ENCODE measurements at regions not wholly inside any gene's neighbourhood (a gene's known extent, or its start where the extent isn't known, plus 50 kb on each side); places are given as distances from the start of the nearest gene placed in this dataset.
"Not testable (repeated sequence)": the region's sequence is repeated elsewhere in the genome, so short reads cannot be mapped to it uniquely, and the experiment has no call there.

GRCh38 chr10:77740396-77740795 lies 102.8 kb upstream of the KCNMA1 start:
- H3K27me3 ChIP-seq (ENCODE audit: low read depth); H3K4me1 ChIP-seq; H3K4me3 ChIP-seq; H3K9me3 ChIP-seq; in situ Hi-C loops (cut with MboI; ENCODE audit: low sequenced_read_pairs); DNase-seq (ENCODE audit: low spot score in 2 of 2); H3K36me3 ChIP-seq (replicated peaks): not testable (repeated sequence)

DNA sequence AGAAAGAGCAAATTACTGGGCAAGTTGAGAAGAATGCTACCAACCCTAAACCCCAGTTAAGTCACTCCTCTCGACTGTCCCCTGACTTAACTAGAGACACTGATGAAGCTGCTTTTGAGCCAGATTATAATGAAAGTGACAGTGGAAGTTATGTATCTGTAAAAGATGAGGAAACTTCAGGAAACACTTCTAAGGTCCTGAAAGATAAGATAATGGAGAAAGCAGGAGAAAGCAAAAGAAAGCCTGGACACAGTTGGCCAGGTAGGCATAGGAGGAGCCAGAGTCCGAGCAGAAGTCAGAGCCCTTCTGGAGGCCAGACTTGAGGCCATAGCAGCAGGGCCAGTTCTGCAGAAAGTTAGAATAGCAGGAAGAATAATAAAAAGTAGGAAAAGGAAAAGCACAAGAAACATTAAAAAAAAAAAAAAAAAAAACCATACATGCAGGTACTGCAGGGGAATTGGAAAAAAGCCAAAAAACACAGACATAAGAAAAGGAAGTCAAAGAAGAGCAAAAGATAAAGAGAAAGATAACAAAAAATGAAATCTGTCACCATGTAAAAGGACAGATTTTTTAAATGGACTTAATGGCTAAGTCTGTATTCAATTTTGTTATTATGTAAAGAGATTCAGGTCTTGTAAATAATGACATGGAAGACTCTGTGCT lies 101.0 kb upstream of the KCNMA1 start:
- Histone ChIP-seq H3K9me3 (no peaks in the 10 kb centered on the region), H3K4me1 (no peaks in the 10 kb centered on the region), H3K36me3 (replicated peaks) (no peaks in the 10 kb centered on the region), H3K4me3 (no peak overlapping the region), H3K27me3 (ENCODE audit: low read depth) (no peaks in the 10 kb centered on the region)
- in situ Hi-C loops (cut with MboI; ENCODE audit: low sequenced_read_pairs), result no loop called here
- no peak for DNase-seq (ENCODE audit: low spot score in 2 of 2)

- in situ Hi-C loops (cut with MboI; ENCODE audit: low sequenced_read_pairs), result no loop called here
- Histone ChIP-seq H3K9me3 (no peaks in the 10 kb centered on the region), H3K4me3 (no peak overlapping the region), H3K36me3 (replicated peaks) (no peaks in the 10 kb centered on the region), H3K27me3 (ENCODE audit: low read depth) (no peaks in the 10 kb centered on the region), H3K4me1 (no peaks in the 10 kb centered on the region)
- DNase-seq (ENCODE audit: low spot score in 2 of 2), result no peak
Observed at GRCh38 chr10:77737608-77738007, 100.0 kb upstream of the KCNMA1 start.

DNA sequence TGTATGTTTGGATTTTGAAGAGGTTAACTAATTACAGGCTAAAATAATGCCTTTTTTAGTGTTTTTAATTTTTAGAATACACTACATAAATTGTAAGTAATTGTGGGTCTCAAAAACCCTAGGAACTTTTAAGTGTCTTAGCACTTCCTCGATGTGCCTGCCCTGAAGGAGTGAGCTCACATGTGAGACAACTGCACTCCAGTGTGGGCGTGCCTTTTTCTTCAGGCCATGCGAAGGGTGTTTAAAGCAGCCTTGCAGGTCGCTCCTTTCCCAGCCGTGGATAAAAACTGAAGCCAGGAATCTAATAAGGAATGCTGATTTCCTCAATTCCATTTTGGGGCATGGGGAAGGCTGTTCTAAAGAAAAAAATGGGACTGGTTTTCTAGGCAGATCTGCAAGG lies 97.5 kb upstream of the KCNMA1 start:
- H3K27me3 ChIP-seq (ENCODE audit: low read depth); DNase-seq (ENCODE audit: low spot score in 2 of 2); in situ Hi-C loops (cut with MboI; ENCODE audit: low sequenced_read_pairs): not testable (repeated sequence)

GRCh38 chr10:77732213-77733003 lies 94.8 kb upstream of the KCNMA1 start:
- Histone ChIP-seq H3K27me3 (ENCODE audit: low read depth) (no peaks in the 10 kb centered on the region), H3K9me3 (no peaks in the 10 kb centered on the region), H3K36me3 (replicated peaks) (no peaks in the 10 kb centered on the region), H3K4me1 (no peaks in the 10 kb centered on the region), H3K4me3 (no peak overlapping the region)
- in situ Hi-C loops (cut with MboI; ENCODE audit: low sequenced_read_pairs), result no loop called here
- DNase-seq (ENCODE audit: low spot score in 2 of 2), result no peak

More for the DNA sequence above, 97.5 kb upstream of the KCNMA1 start:
- not testable (repeated sequence) for H3K4me1 ChIP-seq; H3K9me3 ChIP-seq; H3K36me3 ChIP-seq (replicated peaks); H3K4me3 ChIP-seq

GRCh38 chr10:77727481-77727880 lies 89.9 kb upstream of the KCNMA1 start:
- Histone ChIP-seq H3K4me1 (peaks cover 7% of the 10 kb centered on the region), H3K27me3 (ENCODE audit: low read depth) (no peaks in the 10 kb centered on the region), H3K36me3 (replicated peaks) (no peaks in the 10 kb centered on the region), H3K4me3 (no peak overlapping the region), H3K9me3 (no peaks in the 10 kb centered on the region)
- DNase-seq (ENCODE audit: low spot score in 2 of 2), result no peak
- in situ Hi-C loops (cut with MboI; ENCODE audit: low sequenced_read_pairs), result no loop called here

GRCh38 chr10:77726732-77727131 lies 89.1 kb upstream of the KCNMA1 start:
- Histone ChIP-seq H3K4me3 (no peak overlapping the region), H3K4me1 (peaks cover 7% of the 10 kb centered on the region), H3K9me3 (no peaks in the 10 kb centered on the region), H3K27me3 (ENCODE audit: low read depth) (no peaks in the 10 kb centered on the region), H3K36me3 (replicated peaks) (no peaks in the 10 kb centered on the region)
- DNase-seq (ENCODE audit: low spot score in 2 of 2), result no peak
- in situ Hi-C loops (cut with MboI; ENCODE audit: low sequenced_read_pairs), result no loop called here

GRCh38 chr10:77726301-77726700 lies 88.7 kb upstream of the KCNMA1 start:
- in situ Hi-C loops (cut with MboI; ENCODE audit: low sequenced_read_pairs), result no loop called here
- DNase-seq (ENCODE audit: low spot score in 2 of 2), result no peak
- H3K27me3 ChIP-seq (ENCODE audit: low read depth), result no peaks in the 10 kb centered on the region

DNA sequence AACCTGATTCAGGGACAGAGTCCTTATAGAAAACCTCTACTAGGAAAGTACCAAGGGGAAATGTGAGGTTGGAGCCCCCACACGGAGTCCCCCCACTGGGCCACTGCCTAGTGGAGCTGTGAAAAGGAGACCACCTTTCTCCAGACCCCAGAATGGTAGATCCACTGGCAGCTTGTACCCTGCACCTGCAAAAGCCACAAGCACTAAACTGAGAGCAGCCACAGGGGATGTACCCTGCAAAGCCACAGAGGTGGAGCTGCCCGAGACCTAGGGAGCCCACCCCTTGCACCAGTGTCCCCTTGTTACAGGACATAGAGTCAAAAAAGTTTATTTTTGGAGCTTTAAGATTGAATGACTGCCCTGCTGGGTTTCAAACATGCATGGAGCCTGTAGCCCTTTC lies 87.2 kb upstream of the KCNMA1 start:
- in situ Hi-C loops (cut with MboI; ENCODE audit: low sequenced_read_pairs), result no loop called here
- no peaks in the 10 kb centered on the region for H3K9me3 ChIP-seq
- H3K36me3 ChIP-seq (replicated peaks), result no peaks in the 10 kb centered on the region
- H3K4me3 ChIP-seq, result no peak overlapping the region
- H3K27me3 ChIP-seq (ENCODE audit: low read depth), result no peaks in the 10 kb centered on the region
- peaks cover 7% of the 10 kb centered on the region for H3K4me1 ChIP-seq
- DNase-seq (ENCODE audit: low spot score in 2 of 2), result no peak

More at GRCh38 chr10:77726301-77726700, 88.7 kb upstream of the KCNMA1 start:
- no peaks in the 10 kb centered on the region for H3K9me3 ChIP-seq
- no peaks in the 10 kb centered on the region for H3K36me3 ChIP-seq (replicated peaks)
- H3K4me1 ChIP-seq, result peaks cover 7% of the 10 kb centered on the region
- H3K4me3 ChIP-seq, result no peak overlapping the region

- Histone ChIP-seq H3K4me3 (no peak overlapping the region), H3K36me3 (replicated peaks) (no peaks in the 10 kb centered on the region), H3K27me3 (ENCODE audit: low read depth) (no peaks in the 10 kb centered on the region), H3K9me3 (no peaks in the 10 kb centered on the region), H3K4me1 (peaks cover 7% of the 10 kb centered on the region)
- in situ Hi-C loops (cut with MboI; ENCODE audit: low sequenced_read_pairs), result no loop called here
- DNase-seq (ENCODE audit: low spot score in 2 of 2), result no peak
Observed at GRCh38 chr10:77723376-77723775, 85.8 kb upstream of the KCNMA1 start.

DNA sequence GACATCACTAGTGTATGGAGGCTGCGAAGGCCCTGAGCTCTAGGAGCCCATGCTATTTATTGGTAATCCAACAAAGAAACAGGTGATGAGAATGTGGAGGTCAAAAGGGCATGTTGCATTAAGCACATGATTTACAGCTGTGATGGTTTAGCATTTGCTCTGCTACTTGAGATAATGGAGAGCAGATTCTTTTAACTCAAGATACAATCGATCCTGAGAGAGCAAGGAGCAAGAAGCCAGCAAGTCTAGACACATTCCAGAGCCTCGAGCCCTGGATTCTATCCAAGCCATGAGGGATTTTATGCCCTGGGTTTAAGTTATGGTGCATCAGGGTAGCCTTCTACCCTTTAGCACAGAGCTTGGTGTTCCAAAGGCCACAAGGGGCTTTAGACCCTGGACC lies 85.3 kb upstream of the KCNMA1 start:
- H3K9me3 ChIP-seq; in situ Hi-C loops (cut with MboI; ENCODE audit: low sequenced_read_pairs); H3K36me3 ChIP-seq (replicated peaks); H3K4me3 ChIP-seq; H3K27me3 ChIP-seq (ENCODE audit: low read depth); H3K4me1 ChIP-seq: not testable (repeated sequence)
- DNase-seq (ENCODE audit: low spot score in 2 of 2), result peak; percentile 25 to 48

- Histone ChIP-seq H3K4me3 (no peak overlapping the region), H3K27me3 (ENCODE audit: low read depth) (peaks cover 3% of the 10 kb centered on the region; the same call in 1 of the 2 replicates), H3K9me3 (no peaks in the 10 kb centered on the region), H3K4me1 (peaks cover 7% of the 10 kb centered on the region), H3K36me3 (replicated peaks) (no peaks in the 10 kb centered on the region)
- DNase-seq (ENCODE audit: low spot score in 2 of 2), result peak; percentile 31 to 50
- in situ Hi-C loops (cut with MboI; ENCODE audit: low sequenced_read_pairs), result no loop called here
Observed at GRCh38 chr10:77721815-77722214, 84.2 kb upstream of the KCNMA1 start.

DNA sequence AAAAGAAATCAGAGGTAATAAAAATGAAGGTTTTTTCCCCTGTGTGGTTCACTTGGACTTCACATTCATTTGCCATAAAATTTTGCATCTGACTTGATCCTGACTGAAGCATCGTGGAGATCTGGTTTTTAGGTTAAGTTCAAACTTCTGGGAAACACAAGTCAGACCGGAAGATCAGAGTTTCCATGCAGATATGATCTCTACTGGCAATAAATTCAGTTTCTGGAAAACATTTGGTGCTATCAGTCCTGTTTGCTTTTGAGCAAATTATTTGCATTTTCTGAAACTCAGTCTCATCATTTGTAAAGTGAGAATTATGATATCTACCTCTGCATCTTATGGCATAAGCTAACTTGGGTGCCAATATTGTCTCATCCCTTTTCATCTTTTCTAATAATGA lies 81.3 kb upstream of the KCNMA1 start:
- Histone ChIP-seq H3K36me3 (replicated peaks) (no peaks in the 10 kb centered on the region), H3K27me3 (ENCODE audit: low read depth) (peaks cover 7% of the 10 kb centered on the region; the same call in 1 of the 2 replicates), H3K4me3 (no peak overlapping the region), H3K9me3 (no peaks in the 10 kb centered on the region), H3K4me1 (peaks cover 7% of the 10 kb centered on the region)
- in situ Hi-C loops (cut with MboI; ENCODE audit: low sequenced_read_pairs), result no loop called here
- DNase-seq (ENCODE audit: low spot score in 2 of 2), result no peak

GRCh38 chr10:77718312-77718711 lies 80.7 kb upstream of the KCNMA1 start:
- H3K9me3 ChIP-seq; H3K4me3 ChIP-seq; H3K27me3 ChIP-seq (ENCODE audit: low read depth); DNase-seq (ENCODE audit: low spot score in 2 of 2); H3K36me3 ChIP-seq (replicated peaks); H3K4me1 ChIP-seq; in situ Hi-C loops (cut with MboI; ENCODE audit: low sequenced_read_pairs): not testable (repeated sequence)
